Heart left ventricle (tissue), 13 donors: ENCODE measurements at regions not wholly inside any gene's neighbourhood (a gene's known extent, or its start where the extent isn't known, plus 50 kb on each side); places are given as distances from the start of the nearest gene placed in this dataset.

Experiments used
- POLR2A ChIP-seq, 2 donors: fragments of 450-650 bp; IDR thresholded peaks; one replicate each; pipeline ENCODE4 v1.6.1; 2017; ENCODE audit warnings: antibody characterized with exemption in 2 of 2, mild to moderate bottlenecking in 2 of 2, moderate library complexity in 2 of 2
- TF ChIP-seq, protein P1 (sequence below), 12 donors: fragments of 200-600 bp; sonication (generic) in 4 of 12; IDR thresholded peaks; one replicate each; pipeline versions ENCODE4 v1.5.0 to v1.8.0; 2018 to 2022; ENCODE audit warnings: antibody characterized with exemption in 12 of 12, mild to moderate bottlenecking in 5 of 12
- donor health status: ischemic (EF 13 %, LVEDD 7.1; RV severe dilation, severe dysfunction).
- donor health status: DM: no; HTN: yes; CAD: no.
- donor health status: DM: no; HTN: no; CAD: no.
- donor health status: ischemic (EF 25% LVEDD 6.9; RV normal size, moderate dysfunction).
- donor health status: ischemic (EF 25% LVEDD 5.7; RV mildly dilated, moderate dysfunction).
- donor health status: ischemic (EF 35%, LVEDD 5.7; RV mildly dilated, moderate dysfunction).
- donor health status: nonischemic (EF 11% LVEDD 7.7; RV severe dilation, severe dysfunction).
- donor health status: DM: yes; HTN: yes; CAD: no.
- donor health status: PGD.
- donor health status: ischemic (EF 29% LVEDD 5.4; RV normal size, mild dysfunction).
- donor health status: nonischemic (EF 23%, LVEDD 6.1; RV moderate dilation, normal function).

DNA sequence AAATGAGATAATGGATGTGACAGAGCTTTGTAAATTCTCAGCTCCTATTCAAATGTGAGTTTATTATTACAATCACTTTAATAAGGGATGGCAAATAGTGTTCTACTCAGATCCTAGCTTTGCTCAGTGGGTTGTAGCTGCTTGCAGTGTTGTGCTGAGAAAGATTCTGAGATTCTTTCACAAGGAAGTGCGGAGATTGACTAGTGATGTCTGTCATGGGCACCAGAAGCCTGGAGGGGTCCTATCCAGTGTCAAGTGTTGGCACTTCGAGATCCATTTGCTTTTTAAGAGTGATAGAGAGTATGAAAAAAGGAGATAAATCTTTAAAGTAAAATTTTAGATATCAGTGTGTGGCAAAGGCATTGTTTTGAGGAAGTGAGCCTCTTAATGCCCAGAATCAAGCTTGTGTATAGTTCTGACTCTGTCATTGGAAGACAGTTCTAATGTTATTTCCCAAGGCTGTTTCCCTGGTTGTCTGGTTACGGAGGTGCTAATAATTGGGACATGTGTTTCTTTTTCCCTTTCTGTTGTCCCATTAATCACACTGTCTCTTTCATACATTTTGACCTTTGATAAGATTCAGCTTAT, 181.7 kb upstream of the SPRED2 start:
- TF ChIP-seq, protein P1, sequence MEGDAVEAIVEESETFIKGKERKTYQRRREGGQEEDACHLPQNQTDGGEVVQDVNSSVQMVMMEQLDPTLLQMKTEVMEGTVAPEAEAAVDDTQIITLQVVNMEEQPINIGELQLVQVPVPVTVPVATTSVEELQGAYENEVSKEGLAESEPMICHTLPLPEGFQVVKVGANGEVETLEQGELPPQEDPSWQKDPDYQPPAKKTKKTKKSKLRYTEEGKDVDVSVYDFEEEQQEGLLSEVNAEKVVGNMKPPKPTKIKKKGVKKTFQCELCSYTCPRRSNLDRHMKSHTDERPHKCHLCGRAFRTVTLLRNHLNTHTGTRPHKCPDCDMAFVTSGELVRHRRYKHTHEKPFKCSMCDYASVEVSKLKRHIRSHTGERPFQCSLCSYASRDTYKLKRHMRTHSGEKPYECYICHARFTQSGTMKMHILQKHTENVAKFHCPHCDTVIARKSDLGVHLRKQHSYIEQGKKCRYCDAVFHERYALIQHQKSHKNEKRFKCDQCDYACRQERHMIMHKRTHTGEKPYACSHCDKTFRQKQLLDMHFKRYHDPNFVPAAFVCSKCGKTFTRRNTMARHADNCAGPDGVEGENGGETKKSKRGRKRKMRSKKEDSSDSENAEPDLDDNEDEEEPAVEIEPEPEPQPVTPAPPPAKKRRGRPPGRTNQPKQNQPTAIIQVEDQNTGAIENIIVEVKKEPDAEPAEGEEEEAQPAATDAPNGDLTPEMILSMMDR (IDR thresholded peaks at IDR 0.05) = no peak
- TF ChIP-seq POLR2A (IDR thresholded peaks at IDR 0.05) = no peak
